ENCODE measurements at regions not wholly inside any gene's neighbourhood (a gene's known extent, or its start where the extent isn't known, plus 50 kb on each side); places are given as distances from the start of the nearest gene placed in this dataset.

DNA sequence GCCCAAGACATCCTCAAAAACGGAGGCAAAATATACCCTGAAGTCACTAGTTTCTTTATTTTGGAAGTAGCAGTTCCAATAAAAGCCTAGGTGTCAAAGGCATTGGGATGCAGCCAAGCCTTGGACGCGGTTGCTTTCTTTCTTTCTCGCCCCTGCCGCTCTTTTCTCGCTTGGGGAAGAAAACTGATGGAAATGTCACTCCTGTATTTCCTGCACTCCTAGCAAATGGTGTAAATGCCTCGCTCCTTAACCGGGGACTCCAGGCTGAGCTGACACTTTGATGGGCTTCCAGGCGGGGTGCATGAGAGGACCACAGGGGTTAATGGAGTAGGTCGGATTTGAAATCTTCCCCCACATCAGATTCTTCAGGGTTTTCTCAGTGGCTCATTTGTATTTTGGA lies 114.1 kb downstream of the FOXL1 start:
- TF ChIP-seq CTCF (IDR thresholded peaks at IDR 0.05; ENCODE audit: low read depth, low read length, missing input control) (no peak), JUND (IDR thresholded peaks at IDR 0.05) (no peak), EGR1 (IDR thresholded peaks at IDR 0.05; ENCODE audit: low read depth in 2 of 2) (no peak), SP1 (IDR thresholded peaks at IDR 0.05) (no peak), GABPA (IDR thresholded peaks at IDR 0.05 in 1 of 2, conservative IDR thresholded peaks at IDR 0.05 in 1 of 2) (no peak), FOXA1 (IDR thresholded peaks at IDR 0.05) (no peak), ATF3 (IDR thresholded peaks at IDR 0.05) (no peak), TAF1 (conservative IDR thresholded peaks at IDR 0.05) (no peak), RAD21 (IDR thresholded peaks at IDR 0.05) (no peak), FOXA2 (IDR thresholded peaks at IDR 0.05) (no peak)
- TF ChIP-seq, protein P1, sequence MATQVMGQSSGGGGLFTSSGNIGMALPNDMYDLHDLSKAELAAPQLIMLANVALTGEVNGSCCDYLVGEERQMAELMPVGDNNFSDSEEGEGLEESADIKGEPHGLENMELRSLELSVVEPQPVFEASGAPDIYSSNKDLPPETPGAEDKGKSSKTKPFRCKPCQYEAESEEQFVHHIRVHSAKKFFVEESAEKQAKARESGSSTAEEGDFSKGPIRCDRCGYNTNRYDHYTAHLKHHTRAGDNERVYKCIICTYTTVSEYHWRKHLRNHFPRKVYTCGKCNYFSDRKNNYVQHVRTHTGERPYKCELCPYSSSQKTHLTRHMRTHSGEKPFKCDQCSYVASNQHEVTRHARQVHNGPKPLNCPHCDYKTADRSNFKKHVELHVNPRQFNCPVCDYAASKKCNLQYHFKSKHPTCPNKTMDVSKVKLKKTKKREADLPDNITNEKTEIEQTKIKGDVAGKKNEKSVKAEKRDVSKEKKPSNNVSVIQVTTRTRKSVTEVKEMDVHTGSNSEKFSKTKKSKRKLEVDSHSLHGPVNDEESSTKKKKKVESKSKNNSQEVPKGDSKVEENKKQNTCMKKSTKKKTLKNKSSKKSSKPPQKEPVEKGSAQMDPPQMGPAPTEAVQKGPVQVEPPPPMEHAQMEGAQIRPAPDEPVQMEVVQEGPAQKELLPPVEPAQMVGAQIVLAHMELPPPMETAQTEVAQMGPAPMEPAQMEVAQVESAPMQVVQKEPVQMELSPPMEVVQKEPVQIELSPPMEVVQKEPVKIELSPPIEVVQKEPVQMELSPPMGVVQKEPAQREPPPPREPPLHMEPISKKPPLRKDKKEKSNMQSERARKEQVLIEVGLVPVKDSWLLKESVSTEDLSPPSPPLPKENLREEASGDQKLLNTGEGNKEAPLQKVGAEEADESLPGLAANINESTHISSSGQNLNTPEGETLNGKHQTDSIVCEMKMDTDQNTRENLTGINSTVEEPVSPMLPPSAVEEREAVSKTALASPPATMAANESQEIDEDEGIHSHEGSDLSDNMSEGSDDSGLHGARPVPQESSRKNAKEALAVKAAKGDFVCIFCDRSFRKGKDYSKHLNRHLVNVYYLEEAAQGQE (IDR thresholded peaks at IDR 0.05): no peak
- TF ChIP-seq, protein P2, sequence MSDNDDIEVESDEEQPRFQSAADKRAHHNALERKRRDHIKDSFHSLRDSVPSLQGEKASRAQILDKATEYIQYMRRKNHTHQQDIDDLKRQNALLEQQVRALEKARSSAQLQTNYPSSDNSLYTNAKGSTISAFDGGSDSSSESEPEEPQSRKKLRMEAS (IDR thresholded peaks at IDR 0.05): no peak

All from liver (tissue), 3 donors.